A673 (cell line): ENCODE measurements at regions not wholly inside any gene's neighbourhood (a gene's known extent, or its start where the extent isn't known, plus 50 kb on each side); places are given as distances from the start of the nearest gene placed in this dataset.
"Not testable (repeated sequence)": the region's sequence is repeated elsewhere in the genome, so short reads cannot be mapped to it uniquely, and the experiment has no call there.

ENCODE experiments used
- EZH2 ChIP-seq: fragments of 200-600 bp; sonication (generic); IDR thresholded peaks from 2 replicates; pipeline ENCODE4 v1.6.1; 2017; ENCODE audit warnings: borderline replicate concordance, low read depth, mild to moderate bottlenecking, mixed read lengths, antibody characterized with exemption, low read length; ENCODE audit not compliant: poor library complexity, severe bottlenecking
- TF ChIP-seq, protein P1 (sequence below): fragments of 300-800, 200-600 bp; sonication (generic); conservative IDR thresholded peaks from 2 replicates; pipeline ENCODE4 v1.5.1; 2017; ENCODE audit warnings: low read depth, mild to moderate bottlenecking, antibody characterized with exemption, low read length, moderate library complexity, mixed read lengths

DNA sequence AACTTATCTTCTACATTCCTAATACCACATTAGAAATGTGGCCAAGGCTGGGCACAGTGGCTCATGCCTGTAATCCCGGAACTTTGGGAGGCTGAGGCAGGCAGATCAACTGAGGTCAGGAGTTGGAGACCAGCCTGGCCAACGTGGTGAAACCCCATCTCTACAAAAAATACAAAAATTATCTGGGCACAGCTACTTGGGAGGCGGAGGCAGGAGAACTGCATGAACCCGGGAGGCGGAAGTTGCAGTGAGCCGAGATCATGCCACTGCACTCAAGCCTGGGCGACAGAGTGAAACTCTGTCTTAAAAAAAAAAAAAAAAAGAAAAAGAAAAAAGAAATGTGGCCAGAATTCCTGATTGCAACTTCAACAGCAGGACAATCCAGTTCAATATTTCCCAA, 196.6 kb upstream of the RASGEF1B start:
- TF ChIP-seq EZH2 = not testable (repeated sequence)
- TF ChIP-seq, protein P1, sequence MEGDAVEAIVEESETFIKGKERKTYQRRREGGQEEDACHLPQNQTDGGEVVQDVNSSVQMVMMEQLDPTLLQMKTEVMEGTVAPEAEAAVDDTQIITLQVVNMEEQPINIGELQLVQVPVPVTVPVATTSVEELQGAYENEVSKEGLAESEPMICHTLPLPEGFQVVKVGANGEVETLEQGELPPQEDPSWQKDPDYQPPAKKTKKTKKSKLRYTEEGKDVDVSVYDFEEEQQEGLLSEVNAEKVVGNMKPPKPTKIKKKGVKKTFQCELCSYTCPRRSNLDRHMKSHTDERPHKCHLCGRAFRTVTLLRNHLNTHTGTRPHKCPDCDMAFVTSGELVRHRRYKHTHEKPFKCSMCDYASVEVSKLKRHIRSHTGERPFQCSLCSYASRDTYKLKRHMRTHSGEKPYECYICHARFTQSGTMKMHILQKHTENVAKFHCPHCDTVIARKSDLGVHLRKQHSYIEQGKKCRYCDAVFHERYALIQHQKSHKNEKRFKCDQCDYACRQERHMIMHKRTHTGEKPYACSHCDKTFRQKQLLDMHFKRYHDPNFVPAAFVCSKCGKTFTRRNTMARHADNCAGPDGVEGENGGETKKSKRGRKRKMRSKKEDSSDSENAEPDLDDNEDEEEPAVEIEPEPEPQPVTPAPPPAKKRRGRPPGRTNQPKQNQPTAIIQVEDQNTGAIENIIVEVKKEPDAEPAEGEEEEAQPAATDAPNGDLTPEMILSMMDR = not testable (repeated sequence)
